ENCODE measurements at regions not wholly inside any gene's neighbourhood (a gene's known extent, or its start where the extent isn't known, plus 50 kb on each side); places are given as distances from the start of the nearest gene placed in this dataset.
"Not testable (repeated sequence)": the region's sequence is repeated elsewhere in the genome, so short reads cannot be mapped to it uniquely, and the experiment has no call there.

GRCh38 chrX:8043546-8043945 lies 116.3 kb upstream of the PNPLA4 start:
- Mint-ChIP-seq H3K9me3 (no peaks in the 10 kb centered on the region), H3K36me3 (no peaks in the 10 kb centered on the region), H3K4me1 (ENCODE audit: low read depth) (no peaks in the 10 kb centered on the region), H3K27me3 (no peaks in the 10 kb centered on the region), H3K27ac (no peak overlapping the region), H3K4me3 (no peak overlapping the region)
- ChIA-PET CTCF (no interaction called here), POLR2A (no interaction called here)
- intact Hi-C loops (cut with micrococcal nuclease): no loop called here
- no peak for DNase-seq

GRCh38 chrX:8043121-8043520 lies 115.9 kb upstream of the PNPLA4 start:
- no peak for DNase-seq
- Mint-ChIP-seq H3K4me3 (no peak overlapping the region), H3K27me3 (no peaks in the 10 kb centered on the region), H3K4me1 (ENCODE audit: low read depth) (peaks cover 3% of the 10 kb centered on the region), H3K9me3 (no peaks in the 10 kb centered on the region), H3K27ac (no peak overlapping the region), H3K36me3 (no peaks in the 10 kb centered on the region)
- intact Hi-C loops (cut with micrococcal nuclease): no loop called here
- ChIA-PET CTCF (no interaction called here), POLR2A (no interaction called here)

GRCh38 chrX:8042304-8042703 lies 115.1 kb upstream of the PNPLA4 start:
- no peak overlapping the region for H3K4me3 Mint-ChIP-seq
- intact Hi-C loops (cut with micrococcal nuclease): no loop called here
- no peaks in the 10 kb centered on the region for H3K36me3 Mint-ChIP-seq
- H3K27ac Mint-ChIP-seq: no peak overlapping the region
- peaks cover 11% of the 10 kb centered on the region for H3K4me1 Mint-ChIP-seq (ENCODE audit: low read depth)
- CTCF ChIA-PET: no interaction called here
- H3K27me3 Mint-ChIP-seq: no peaks in the 10 kb centered on the region
- POLR2A ChIA-PET: no interaction called here
- no peak for DNase-seq
- H3K9me3 Mint-ChIP-seq: no peaks in the 10 kb centered on the region

GRCh38 chrX:8039711-8040110 lies 112.5 kb upstream of the PNPLA4 start:
- DNase-seq; H3K4me3 Mint-ChIP-seq; H3K36me3 Mint-ChIP-seq; intact Hi-C loops (cut with micrococcal nuclease); H3K9me3 Mint-ChIP-seq; POLR2A ChIA-PET; H3K27ac Mint-ChIP-seq; H3K27me3 Mint-ChIP-seq; CTCF ChIA-PET: not testable (repeated sequence)
- peaks cover 16% of the 10 kb centered on the region for H3K4me1 Mint-ChIP-seq (ENCODE audit: low read depth)

GRCh38 chrX:8037593-8038348 lies 110.6 kb upstream of the PNPLA4 start:
- Mint-ChIP-seq H3K36me3 (no peaks in the 10 kb centered on the region), H3K27ac (no peak overlapping the region), H3K9me3 (no peaks in the 10 kb centered on the region), H3K4me1 (ENCODE audit: low read depth) (peaks cover 16% of the 10 kb centered on the region), H3K27me3 (no peaks in the 10 kb centered on the region), H3K4me3 (no peak overlapping the region)
- DNase-seq: no peak
- POLR2A ChIA-PET: no interaction called here
- CTCF ChIA-PET: no interaction called here
- intact Hi-C loops (cut with micrococcal nuclease): no loop called here

- Mint-ChIP-seq H3K27ac (no peak overlapping the region), H3K4me1 (ENCODE audit: low read depth) (peaks cover 16% of the 10 kb centered on the region), H3K27me3 (no peaks in the 10 kb centered on the region), H3K9me3 (no peaks in the 10 kb centered on the region), H3K36me3 (no peaks in the 10 kb centered on the region), H3K4me3 (no peak overlapping the region)
- POLR2A ChIA-PET: no interaction called here
- no peak for DNase-seq
- CTCF ChIA-PET: no interaction called here
- intact Hi-C loops (cut with micrococcal nuclease): no loop called here
Observed at GRCh38 chrX:8036914-8037313, 109.7 kb upstream of the PNPLA4 start.

DNA sequence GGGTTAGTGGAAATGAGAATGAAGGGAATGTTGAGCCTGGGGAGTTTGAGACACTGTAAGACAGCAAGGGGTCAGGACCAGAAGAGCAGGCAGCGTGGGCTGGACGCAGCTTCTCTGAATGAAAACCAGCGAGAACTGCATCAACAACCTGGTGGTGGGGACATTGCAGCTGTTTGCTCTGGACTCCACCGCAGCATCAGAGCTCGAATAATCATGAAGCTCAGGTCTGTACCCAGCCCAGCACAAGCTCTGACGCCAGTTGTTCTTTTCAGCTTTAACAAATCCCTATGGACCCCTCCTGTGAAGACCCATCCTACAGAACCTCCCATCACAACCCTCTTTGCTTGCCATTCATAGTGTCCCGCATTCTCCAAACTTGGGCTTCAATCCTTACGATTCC lies 106.8 kb upstream of the PNPLA4 start:
- H3K36me3 Mint-ChIP-seq: no peaks in the 10 kb centered on the region
- no peaks in the 10 kb centered on the region for H3K27me3 Mint-ChIP-seq
- ChIA-PET POLR2A (no interaction called here), CTCF (no interaction called here)
- H3K27ac Mint-ChIP-seq: no peak overlapping the region
- H3K4me1 Mint-ChIP-seq (ENCODE audit: low read depth): peaks cover 16% of the 10 kb centered on the region
- intact Hi-C loops (cut with micrococcal nuclease): no loop called here
- no peak for DNase-seq
- H3K4me3 Mint-ChIP-seq: no peak overlapping the region
- H3K9me3 Mint-ChIP-seq: no peaks in the 10 kb centered on the region

DNA sequence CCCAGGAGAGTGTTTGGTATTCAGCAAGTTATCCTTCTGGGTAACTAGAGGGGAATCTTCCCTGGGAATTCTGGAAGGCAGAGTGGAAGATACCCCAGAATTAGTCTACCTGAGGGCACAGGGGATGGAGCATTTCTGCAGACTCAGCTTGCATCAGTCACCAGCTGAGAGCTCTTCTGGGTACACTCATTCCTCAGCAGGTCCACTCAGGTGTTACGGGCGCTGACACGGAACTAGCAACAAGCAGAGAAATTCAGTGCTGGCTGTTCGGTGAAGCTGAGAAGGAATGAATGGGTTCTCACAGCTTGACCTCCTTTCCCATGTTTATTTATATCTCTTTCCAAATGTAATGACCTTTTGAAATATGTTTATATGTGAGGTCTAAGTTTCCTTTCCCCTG lies 106.0 kb upstream of the PNPLA4 start:
- peaks cover 13% of the 10 kb centered on the region for H3K4me1 Mint-ChIP-seq (ENCODE audit: low read depth)
- H3K27ac Mint-ChIP-seq: no peak overlapping the region
- intact Hi-C loops (cut with micrococcal nuclease): no loop called here
- ChIA-PET CTCF (no interaction called here), POLR2A (no interaction called here)
- no peak for DNase-seq
- H3K4me3 Mint-ChIP-seq: no peak overlapping the region
- H3K36me3 Mint-ChIP-seq: no peaks in the 10 kb centered on the region
- no peaks in the 10 kb centered on the region for H3K27me3 Mint-ChIP-seq
- no peaks in the 10 kb centered on the region for H3K9me3 Mint-ChIP-seq

GRCh38 chrX:8030361-8030760 lies 103.1 kb upstream of the PNPLA4 start:
- no peak overlapping the region for H3K27ac Mint-ChIP-seq
- ChIA-PET CTCF (no interaction called here), POLR2A (no interaction called here)
- no peaks in the 10 kb centered on the region for H3K36me3 Mint-ChIP-seq
- intact Hi-C loops (cut with micrococcal nuclease): no loop called here
- no peaks in the 10 kb centered on the region for H3K27me3 Mint-ChIP-seq
- no peaks in the 10 kb centered on the region for H3K4me1 Mint-ChIP-seq (ENCODE audit: low read depth)
- no peaks in the 10 kb centered on the region for H3K9me3 Mint-ChIP-seq
- no peak for DNase-seq
- H3K4me3 Mint-ChIP-seq: no peak overlapping the region

DNA sequence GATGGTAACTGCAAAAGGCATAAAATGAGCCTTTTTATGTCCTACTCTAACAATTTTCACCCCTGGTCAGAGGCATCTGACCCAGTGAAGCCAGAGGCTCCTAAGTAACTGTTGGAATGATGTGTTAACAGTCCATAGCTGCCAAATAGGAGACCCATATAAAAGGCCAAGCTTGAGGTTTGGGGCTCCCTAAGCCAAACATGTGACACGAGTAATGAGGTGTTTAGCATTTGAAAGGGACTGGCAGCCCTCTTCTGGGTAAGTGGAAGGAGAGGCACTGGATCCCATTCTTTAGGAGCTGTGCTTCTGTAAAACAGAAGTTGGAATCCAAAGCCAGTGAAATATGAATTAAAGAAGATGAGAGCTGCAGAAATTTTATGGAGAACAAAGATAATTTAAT lies 100.6 kb upstream of the PNPLA4 start:
- no peaks in the 10 kb centered on the region for H3K9me3 Mint-ChIP-seq

DNA sequence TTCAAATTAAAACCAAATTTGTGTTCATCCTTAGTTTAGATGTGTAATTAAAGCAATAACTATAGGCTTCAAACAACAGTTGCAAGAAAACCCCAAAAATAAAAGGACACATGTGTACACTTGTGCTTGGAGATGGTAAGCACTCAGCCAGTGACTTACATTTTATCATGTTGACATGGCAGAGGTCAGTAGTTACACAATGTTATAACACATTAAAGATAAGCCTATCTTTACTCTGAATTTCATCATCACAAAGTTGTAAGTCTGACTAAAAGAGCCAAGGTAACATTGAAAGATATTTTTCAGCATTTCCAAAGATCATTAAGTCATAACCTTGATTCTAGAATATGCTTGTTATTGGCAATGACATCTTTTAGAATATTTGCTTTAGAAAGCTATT lies 98.5 kb upstream of the PNPLA4 start:
- Mint-ChIP-seq H3K36me3 (no peaks in the 10 kb centered on the region), H3K27ac (no peak overlapping the region), H3K9me3 (no peaks in the 10 kb centered on the region), H3K4me1 (ENCODE audit: low read depth) (no peaks in the 10 kb centered on the region), H3K4me3 (no peak overlapping the region), H3K27me3 (no peaks in the 10 kb centered on the region)
- ChIA-PET CTCF (no interaction called here), POLR2A (no interaction called here)
- DNase-seq: no peak
- intact Hi-C loops (cut with micrococcal nuclease): no loop called here

More for the DNA sequence above, 100.6 kb upstream of the PNPLA4 start:
- intact Hi-C loops (cut with micrococcal nuclease): no loop called here
- POLR2A ChIA-PET: no interaction called here
- no peak overlapping the region for H3K4me3 Mint-ChIP-seq
- no peaks in the 10 kb centered on the region for H3K4me1 Mint-ChIP-seq (ENCODE audit: low read depth)
- H3K27me3 Mint-ChIP-seq: no peaks in the 10 kb centered on the region
- no peak overlapping the region for H3K27ac Mint-ChIP-seq
- CTCF ChIA-PET: no interaction called here
- H3K36me3 Mint-ChIP-seq: no peaks in the 10 kb centered on the region
- DNase-seq: no peak

GRCh38 chrX:8018934-8019333 lies 91.7 kb upstream of the PNPLA4 start:
- Mint-ChIP-seq H3K27ac (no peak overlapping the region), H3K4me1 (ENCODE audit: low read depth) (no peaks in the 10 kb centered on the region), H3K36me3 (no peaks in the 10 kb centered on the region), H3K4me3 (no peak overlapping the region), H3K27me3 (no peaks in the 10 kb centered on the region), H3K9me3 (no peaks in the 10 kb centered on the region)
- intact Hi-C loops (cut with micrococcal nuclease): no loop called here
- POLR2A ChIA-PET: no interaction called here
- CTCF ChIA-PET: no interaction called here
- no peak for DNase-seq

DNA sequence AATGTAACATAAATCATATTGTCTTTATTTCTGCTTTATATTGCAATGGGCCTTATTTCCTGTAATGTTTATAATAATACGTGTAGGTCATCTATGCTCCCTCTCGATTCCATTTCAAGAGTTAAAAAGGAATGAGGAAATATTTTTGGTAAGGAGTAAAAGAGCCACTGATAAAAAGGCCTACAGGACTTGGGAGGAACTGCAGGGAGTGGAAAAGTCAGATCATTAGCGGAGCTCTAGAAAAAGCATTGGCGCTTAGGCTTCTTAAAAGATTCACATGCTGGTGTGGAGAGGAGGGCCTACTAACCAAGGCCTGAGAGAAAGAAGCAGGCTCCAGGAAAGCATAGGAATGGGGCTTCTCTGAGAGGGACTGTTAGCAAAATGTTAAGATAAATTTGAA lies 82.9 kb upstream of the PNPLA4 start:
- H3K27ac Mint-ChIP-seq: no peak overlapping the region
- H3K36me3 Mint-ChIP-seq: no peaks in the 10 kb centered on the region
- no peaks in the 10 kb centered on the region for H3K27me3 Mint-ChIP-seq
- intact Hi-C loops (cut with micrococcal nuclease): no loop called here
- no peaks in the 10 kb centered on the region for H3K4me1 Mint-ChIP-seq (ENCODE audit: low read depth)
- CTCF ChIA-PET: no interaction called here
- no peaks in the 10 kb centered on the region for H3K9me3 Mint-ChIP-seq
- no peak for DNase-seq
- POLR2A ChIA-PET: no interaction called here
- no peak overlapping the region for H3K4me3 Mint-ChIP-seq

All from activated CD4-positive, alpha-beta memory T cell treated with anti-CD3 and anti-CD28 coated beads for 36 hours (primary cell).